Gastroesophageal sphincter (tissue), 4 donors: ENCODE measurements at regions not wholly inside any gene's neighbourhood (a gene's known extent, or its start where the extent isn't known, plus 50 kb on each side); places are given as distances from the start of the nearest gene placed in this dataset.

ENCODE experiments used
- ATAC-seq: fragments of 150-250 bp; one replicate; pipeline ENCODE4 v1.9.1; 2016; ENCODE audit warnings: mild to moderate bottlenecking, moderate library complexity
- H3K27ac ChIP-seq, 4 donors: fragments of 200-600 bp; sonication (generic) in 3 of 4; 1 replicate in 3 of 4; 2 replicates in 1 of 4; pipeline ENCODE4 v1.5.1; 2016 to 2019
- H3K27me3 ChIP-seq: fragments of 200-600 bp; sonication (generic); one replicate; pipeline ENCODE4 v1.5.1; 2019
- H3K36me3 ChIP-seq, 2 donors: fragments of 200-600 bp; sonication (generic); one replicate each; pipeline ENCODE4 v1.5.1; 2019; ENCODE audit warnings: control low read depth in 1 of 2
- H3K4me1 ChIP-seq, 3 donors: fragments of 200-600 bp; sonication (generic); 1 replicate in 2 of 3; 2 replicates in 1 of 3; pipeline ENCODE4 v1.5.1; 2016 to 2019; ENCODE audit warnings: control low read depth in 2 of 3
- H3K4me3 ChIP-seq, 2 donors: fragments of 200-600 bp; sonication (generic); one replicate each; pipeline ENCODE4 v1.5.1; 2019; ENCODE audit warnings: mild to moderate bottlenecking in 1 of 2, moderate library complexity in 1 of 2
- H3K9me3 ChIP-seq, 3 donors: fragments of 200-600 bp; sonication (generic); one replicate each; pipeline ENCODE4 v1.5.1; 2017 to 2019; ENCODE audit warnings: control low read depth in 2 of 3
- EP300 ChIP-seq: sonication (generic); formaldehyde crosslinking; IDR thresholded peaks from one replicate; pipeline ENCODE4 v1.6.1; 2017; ENCODE audit warnings: antibody characterized with exemption, mild to moderate bottlenecking
- POLR2A ChIP-seq, 2 donors: fragments of 450-650 bp; IDR thresholded peaks; one replicate each; pipeline ENCODE4 v1.6.1; 2017; ENCODE audit warnings: antibody characterized with exemption in 2 of 2, mild to moderate bottlenecking in 2 of 2, moderate library complexity in 1 of 2
- POLR2AphosphoS5 ChIP-seq: sonication (generic); formaldehyde crosslinking; IDR thresholded peaks from one replicate; pipeline ENCODE4 v1.6.1; 2017; ENCODE audit warnings: antibody characterized with exemption
- WGBS, 2 donors: methylation state at CpG; one replicate each; pipeline ENCODE4 v1.1.5; 2018; ENCODE audit warnings: low coverage in 1 of 2; 5-methylcytosine and 5-hydroxymethylcytosine counted together
- TF ChIP-seq, protein P1 (sequence below), 4 experiments: fragments of 200-600 bp in 2 of 4; fragments of 450-650 bp in 2 of 4; sonication (generic) in 1 of 4; IDR thresholded peaks; one replicate each; pipeline ENCODE4 v1.5.1; 2017 to 2019; ENCODE audit warnings: antibody characterized with exemption in 4 of 4, mild to moderate bottlenecking in 2 of 4, moderate library complexity in 2 of 4

GRCh38 chr2:222993920-222994650, 57.9 kb upstream of the KCNE4 start:
- Histone ChIP-seq H3K4me3 (peak overlapping the region in 1 of 2 donors; percentile 18), H3K27ac (peak overlapping the region; percentile 79 to 90 (median 83)), H3K4me1 (peaks cover 16 to 30% (median 17%) of the 10 kb centered on the region in 3 donors), H3K36me3 (no peaks in the 10 kb centered on the region), H3K9me3 (no peaks in the 10 kb centered on the region), H3K27me3 (no peaks in the 10 kb centered on the region)
- WGBS, 2 donors: 14 to 29% methylated on average over 4 to 6 of the region's 8 CpGs
- TF ChIP-seq POLR2AphosphoS5 (peak; percentile 98), EP300 (no peak), POLR2A (IDR thresholded peaks at IDR 0.05) (no peak)
- TF ChIP-seq, protein P1, sequence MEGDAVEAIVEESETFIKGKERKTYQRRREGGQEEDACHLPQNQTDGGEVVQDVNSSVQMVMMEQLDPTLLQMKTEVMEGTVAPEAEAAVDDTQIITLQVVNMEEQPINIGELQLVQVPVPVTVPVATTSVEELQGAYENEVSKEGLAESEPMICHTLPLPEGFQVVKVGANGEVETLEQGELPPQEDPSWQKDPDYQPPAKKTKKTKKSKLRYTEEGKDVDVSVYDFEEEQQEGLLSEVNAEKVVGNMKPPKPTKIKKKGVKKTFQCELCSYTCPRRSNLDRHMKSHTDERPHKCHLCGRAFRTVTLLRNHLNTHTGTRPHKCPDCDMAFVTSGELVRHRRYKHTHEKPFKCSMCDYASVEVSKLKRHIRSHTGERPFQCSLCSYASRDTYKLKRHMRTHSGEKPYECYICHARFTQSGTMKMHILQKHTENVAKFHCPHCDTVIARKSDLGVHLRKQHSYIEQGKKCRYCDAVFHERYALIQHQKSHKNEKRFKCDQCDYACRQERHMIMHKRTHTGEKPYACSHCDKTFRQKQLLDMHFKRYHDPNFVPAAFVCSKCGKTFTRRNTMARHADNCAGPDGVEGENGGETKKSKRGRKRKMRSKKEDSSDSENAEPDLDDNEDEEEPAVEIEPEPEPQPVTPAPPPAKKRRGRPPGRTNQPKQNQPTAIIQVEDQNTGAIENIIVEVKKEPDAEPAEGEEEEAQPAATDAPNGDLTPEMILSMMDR (IDR thresholded peaks at IDR 0.05): peak in 1 of 4 experiments; percentile 13
- peak; percentile 99 for ATAC-seq

GRCh38 chr2:222998459-222998858, 53.5 kb upstream of the KCNE4 start:
- no peaks in the 10 kb centered on the region for H3K36me3 ChIP-seq
- peaks cover 13 to 21% (median 15%) of the 10 kb centered on the region in 3 donors for H3K4me1 ChIP-seq
- ATAC-seq: no peak
- no peak overlapping the region for H3K27ac ChIP-seq
- H3K4me3 ChIP-seq: no peak overlapping the region
- no peak for TF ChIP-seq POLR2A (IDR thresholded peaks at IDR 0.05)
- TF ChIP-seq POLR2AphosphoS5: no peak
- TF ChIP-seq, protein P1 (IDR thresholded peaks at IDR 0.05): no peak
- no peak for TF ChIP-seq EP300
- H3K27me3 ChIP-seq: no peaks in the 10 kb centered on the region
- 88 to 89% methylated on average over 1 of the region's 1 CpG for WGBS, 2 donors
- H3K9me3 ChIP-seq: no peaks in the 10 kb centered on the region

DNA sequence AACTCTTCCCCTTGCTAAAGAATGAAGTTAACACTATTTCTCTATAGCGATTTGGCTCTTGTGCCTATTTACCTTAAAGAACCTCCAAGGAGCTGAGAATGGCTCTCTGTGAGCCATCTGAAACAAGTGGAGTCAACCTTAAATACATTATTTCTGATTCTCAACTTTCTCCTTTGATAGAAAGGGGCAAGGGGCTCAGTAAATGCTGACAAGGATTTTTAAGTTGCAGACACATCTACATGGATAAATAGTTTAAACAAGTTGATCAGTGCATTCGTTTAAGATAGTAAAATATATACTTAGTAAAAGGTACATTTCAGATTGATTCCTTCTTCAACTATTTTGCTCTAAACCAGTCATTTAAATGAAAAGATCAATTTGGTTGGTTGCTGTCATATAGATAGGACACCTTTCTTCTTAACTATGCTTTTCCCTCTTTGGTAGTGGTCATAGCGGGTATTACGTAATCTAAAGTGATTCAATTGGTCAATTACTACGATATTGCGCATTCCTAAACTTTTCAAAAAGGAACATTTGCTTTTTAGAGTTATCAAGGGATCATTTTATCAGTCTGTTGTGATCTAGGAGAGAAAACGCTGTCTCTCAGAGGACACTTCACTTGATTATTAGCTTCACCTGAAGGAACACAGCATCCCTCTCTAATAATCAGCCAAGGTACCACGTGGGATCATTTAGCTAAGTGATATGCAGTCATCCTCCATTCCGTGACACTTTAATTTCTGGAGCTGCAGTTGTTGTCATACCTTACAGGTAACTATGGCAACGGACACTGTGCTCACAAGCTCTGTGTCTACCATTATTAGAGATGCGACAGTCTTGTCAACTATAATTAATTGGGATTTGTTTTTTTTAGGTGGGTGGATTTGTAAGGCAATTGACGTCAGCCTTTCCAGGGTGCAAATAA, 50.9 kb upstream of the KCNE4 start:
- TF ChIP-seq POLR2A (IDR thresholded peaks at IDR 0.05): no peak
- no peak for TF ChIP-seq POLR2AphosphoS5
- no peak for TF ChIP-seq EP300
- TF ChIP-seq, protein P1 (IDR thresholded peaks at IDR 0.05): no peak
- no peaks in the 10 kb centered on the region for H3K4me1 ChIP-seq
- ATAC-seq: no peak
- H3K9me3 ChIP-seq: no peaks in the 10 kb centered on the region
- H3K27me3 ChIP-seq: no peaks in the 10 kb centered on the region
- 85 to 86% methylated on average over 11 to 12 of the region's 12 CpGs for WGBS, 2 donors
- no peaks in the 10 kb centered on the region for H3K36me3 ChIP-seq
- H3K27ac ChIP-seq: no peak overlapping the region
- H3K4me3 ChIP-seq: no peak overlapping the region

DNA sequence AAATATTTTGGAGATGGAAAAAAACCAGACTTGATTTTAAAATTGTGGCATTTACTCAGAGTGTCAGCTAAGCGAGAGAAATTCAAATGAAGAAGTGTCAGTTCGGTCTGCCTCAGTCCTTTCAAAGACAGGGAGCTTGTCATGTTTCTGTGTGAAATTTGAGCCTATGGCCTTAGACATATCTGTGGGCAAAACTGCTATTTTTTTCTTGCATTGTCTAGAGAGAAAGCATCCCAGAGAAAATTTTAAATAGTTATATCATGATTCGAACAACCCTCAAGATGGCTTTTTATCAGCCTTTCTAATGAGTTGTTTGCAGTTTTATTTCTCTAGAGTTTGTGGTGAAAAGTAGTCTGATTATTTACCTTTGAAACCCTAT, 50.2 kb upstream of the KCNE4 start:
- H3K4me1 ChIP-seq: no peaks in the 10 kb centered on the region
- no peaks in the 10 kb centered on the region for H3K36me3 ChIP-seq
- no peak overlapping the region for H3K27ac ChIP-seq
- no peaks in the 10 kb centered on the region for H3K9me3 ChIP-seq
- no peak for ATAC-seq
- TF ChIP-seq EP300 (no peak), POLR2A (IDR thresholded peaks at IDR 0.05) (no peak), POLR2AphosphoS5 (no peak)
- TF ChIP-seq, protein P1 (IDR thresholded peaks at IDR 0.05): no peak
- no peak overlapping the region for H3K4me3 ChIP-seq
- WGBS, 2 donors: 83 to 84% methylated on average over 3 of the region's 3 CpGs
- no peaks in the 10 kb centered on the region for H3K27me3 ChIP-seq
